ENCODE measurements at regions not wholly inside any gene's neighbourhood (a gene's known extent, or its start where the extent isn't known, plus 50 kb on each side); places are given as distances from the start of the nearest gene placed in this dataset.

DNA sequence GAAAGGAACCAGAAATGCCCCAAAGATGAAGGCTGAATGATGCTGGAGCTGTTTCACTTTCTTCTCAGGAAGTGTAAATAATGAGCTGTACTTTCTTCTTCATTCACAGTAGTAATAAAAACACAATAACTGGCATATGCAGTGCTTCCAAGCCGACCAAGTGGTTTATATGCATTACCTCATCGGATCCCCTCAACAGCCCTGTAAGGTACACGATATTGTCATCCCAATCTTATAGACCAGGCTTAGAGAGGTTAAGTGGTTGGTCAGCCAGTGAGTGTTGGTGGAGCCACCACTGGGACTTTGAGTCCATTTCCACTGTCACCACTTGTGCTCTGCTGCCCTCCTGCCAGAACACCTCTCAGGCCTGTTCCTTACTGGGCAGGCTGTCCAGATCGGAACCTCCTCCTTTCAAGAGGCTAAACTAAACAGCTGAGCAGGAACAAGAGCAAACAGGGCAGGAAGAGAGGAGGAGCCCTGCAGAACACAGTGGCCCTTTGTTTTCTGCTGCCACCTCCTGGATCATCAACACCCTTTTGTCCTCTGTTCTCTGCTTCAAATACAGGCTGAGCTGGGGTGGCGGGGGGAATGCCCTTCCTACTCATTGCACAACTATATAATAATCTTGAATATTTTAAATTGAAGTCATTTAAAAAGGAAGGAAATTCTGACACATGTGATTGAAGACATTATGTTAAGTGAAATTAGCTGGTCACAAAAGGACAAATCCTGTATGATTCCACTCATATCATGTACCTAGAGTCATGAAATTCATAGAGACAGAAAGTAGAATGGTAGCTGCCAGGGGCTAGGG lies 112.5 kb upstream of the ATP6AP2 start:
- DNase-seq: peak; percentile 2 to 34
- Histone ChIP-seq H2AFZ (no peak overlapping the region), H3K27me3 (ENCODE audit: insufficient read depth, low read depth) (no peaks in the 10 kb centered on the region), H3K9me2 (ENCODE audit: insufficient read depth) (no peaks in the 10 kb centered on the region), H3K4me2 (no peak overlapping the region), H4K20me1 (ENCODE audit: insufficient read depth) (no peaks in the 10 kb centered on the region), H3K36me3 (ENCODE audit: low read depth) (no peaks in the 10 kb centered on the region), H3K4me1 (replicated peaks; ENCODE audit: insufficient read depth) (no peaks in the 10 kb centered on the region), H3F3A (ENCODE audit: insufficient read depth, low read depth) (no peaks in the 10 kb centered on the region), H3K4me3 (no peak overlapping the region), H3K9me3 (ENCODE audit: insufficient read depth, low read depth) (no peaks in the 10 kb centered on the region), H3K27ac (no peak overlapping the region), H3K79me2 (ENCODE audit: low read depth) (no peaks in the 10 kb centered on the region)
- BruUV-seq (replicated peaks): no TSS peak
- POLR2A ChIA-PET (ENCODE audit: unreplicated experiment): no interaction called here
- CTCF ChIA-PET: no interaction called here
- intact Hi-C loops (cut with micrococcal nuclease; ENCODE audit: unreplicated experiment): no loop called here
- TF ChIP-seq, protein P1, sequence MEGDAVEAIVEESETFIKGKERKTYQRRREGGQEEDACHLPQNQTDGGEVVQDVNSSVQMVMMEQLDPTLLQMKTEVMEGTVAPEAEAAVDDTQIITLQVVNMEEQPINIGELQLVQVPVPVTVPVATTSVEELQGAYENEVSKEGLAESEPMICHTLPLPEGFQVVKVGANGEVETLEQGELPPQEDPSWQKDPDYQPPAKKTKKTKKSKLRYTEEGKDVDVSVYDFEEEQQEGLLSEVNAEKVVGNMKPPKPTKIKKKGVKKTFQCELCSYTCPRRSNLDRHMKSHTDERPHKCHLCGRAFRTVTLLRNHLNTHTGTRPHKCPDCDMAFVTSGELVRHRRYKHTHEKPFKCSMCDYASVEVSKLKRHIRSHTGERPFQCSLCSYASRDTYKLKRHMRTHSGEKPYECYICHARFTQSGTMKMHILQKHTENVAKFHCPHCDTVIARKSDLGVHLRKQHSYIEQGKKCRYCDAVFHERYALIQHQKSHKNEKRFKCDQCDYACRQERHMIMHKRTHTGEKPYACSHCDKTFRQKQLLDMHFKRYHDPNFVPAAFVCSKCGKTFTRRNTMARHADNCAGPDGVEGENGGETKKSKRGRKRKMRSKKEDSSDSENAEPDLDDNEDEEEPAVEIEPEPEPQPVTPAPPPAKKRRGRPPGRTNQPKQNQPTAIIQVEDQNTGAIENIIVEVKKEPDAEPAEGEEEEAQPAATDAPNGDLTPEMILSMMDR (conservative IDR thresholded peaks at IDR 0.05): no peak
- no peak for TF ChIP-seq EZH2 (IDR thresholded peaks at IDR 0.05; ENCODE audit: low read depth)

DNA sequence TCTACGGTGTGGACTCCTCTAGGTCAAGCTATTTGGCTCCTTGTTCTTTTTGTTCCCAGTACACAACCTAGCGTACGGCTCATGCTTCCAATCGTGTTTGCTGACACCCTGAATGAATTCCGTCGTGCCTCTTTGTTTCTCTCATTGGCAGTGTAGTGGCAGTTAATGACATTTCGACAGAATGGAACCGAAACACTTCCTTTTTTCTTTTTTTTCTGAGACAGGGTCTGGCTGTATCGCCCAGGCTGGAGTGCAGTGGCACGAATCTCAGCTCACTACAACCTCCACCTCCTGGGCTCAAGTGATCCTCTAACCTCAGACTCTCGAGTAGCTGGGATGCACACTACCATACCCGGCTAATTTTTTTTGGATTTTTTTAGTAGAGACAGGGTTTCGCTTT lies 113.3 kb upstream of the ATP6AP2 start:
- Histone ChIP-seq H2AFZ (no peak overlapping the region), H3K79me2 (ENCODE audit: low read depth) (no peaks in the 10 kb centered on the region), H3K4me1 (replicated peaks; ENCODE audit: insufficient read depth) (no peaks in the 10 kb centered on the region), H3K36me3 (ENCODE audit: low read depth) (no peaks in the 10 kb centered on the region), H3K4me3 (no peak overlapping the region), H4K20me1 (ENCODE audit: insufficient read depth) (no peaks in the 10 kb centered on the region), H3K4me2 (no peak overlapping the region), H3K27ac (no peak overlapping the region), H3F3A (ENCODE audit: insufficient read depth, low read depth) (no peaks in the 10 kb centered on the region), H3K9me2 (ENCODE audit: insufficient read depth) (no peaks in the 10 kb centered on the region), H3K9me3 (ENCODE audit: insufficient read depth, low read depth) (no peaks in the 10 kb centered on the region), H3K27me3 (ENCODE audit: insufficient read depth, low read depth) (no peaks in the 10 kb centered on the region)
- DNase-seq: no peak
- POLR2A ChIA-PET (ENCODE audit: unreplicated experiment): no interaction called here
- no TSS peak for BruUV-seq (replicated peaks)
- CTCF ChIA-PET: no interaction called here
- intact Hi-C loops (cut with micrococcal nuclease; ENCODE audit: unreplicated experiment): no loop called here
- no peak for TF ChIP-seq EZH2 (IDR thresholded peaks at IDR 0.05; ENCODE audit: low read depth)
- TF ChIP-seq, protein P1 (conservative IDR thresholded peaks at IDR 0.05): no peak

DNA sequence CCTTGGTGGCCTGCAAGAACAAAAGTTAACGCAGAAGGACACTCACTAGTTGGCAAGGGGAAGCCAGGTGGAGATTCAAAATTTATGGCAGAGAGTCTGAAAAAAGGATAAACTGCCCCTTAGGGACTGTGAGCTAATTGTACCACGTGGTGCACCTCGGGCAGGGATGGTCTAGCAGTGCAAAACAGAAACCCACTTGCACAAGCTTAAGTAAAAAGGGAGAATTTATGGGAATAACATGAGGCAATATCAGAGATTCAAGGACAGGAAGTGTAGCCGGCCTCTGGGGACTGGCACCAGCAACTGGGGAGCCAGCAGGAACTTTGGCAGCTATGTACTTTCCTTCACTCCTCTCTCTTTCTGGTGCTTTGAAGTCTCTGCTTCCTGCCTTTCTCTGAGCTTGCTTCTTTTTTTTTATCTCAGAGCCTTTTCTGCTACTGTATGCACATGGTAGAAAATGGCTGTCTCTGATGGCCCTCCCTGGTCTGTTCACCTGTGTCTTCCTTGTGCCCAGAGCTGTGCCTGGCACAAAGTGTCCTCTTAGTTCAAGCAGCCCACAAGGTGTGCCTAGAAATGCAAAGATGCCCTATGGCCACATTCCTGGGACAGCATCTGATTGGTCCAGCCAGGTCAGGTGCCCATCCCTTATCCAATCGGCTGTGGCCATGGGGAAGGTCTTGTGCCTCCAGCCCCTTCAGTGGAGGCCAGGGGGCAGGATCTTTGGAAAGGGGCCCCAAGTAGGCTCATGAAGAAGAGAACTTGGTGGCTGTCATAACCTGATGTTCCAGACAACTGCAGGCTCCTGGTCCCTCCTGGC lies 114.8 kb upstream of the ATP6AP2 start:
- no peaks in the 10 kb centered on the region for H3K9me3 ChIP-seq (ENCODE audit: insufficient read depth, low read depth)
- ChIA-PET POLR2A (ENCODE audit: unreplicated experiment) (no interaction called here), CTCF (no interaction called here)
- no peaks in the 10 kb centered on the region for H3K4me1 ChIP-seq (replicated peaks; ENCODE audit: insufficient read depth)
- H3K79me2 ChIP-seq (ENCODE audit: low read depth): no peaks in the 10 kb centered on the region
- H3F3A ChIP-seq (ENCODE audit: insufficient read depth, low read depth): no peaks in the 10 kb centered on the region
- no peak for DNase-seq
- H3K4me3 ChIP-seq: no peak overlapping the region
- no peak for TF ChIP-seq EZH2 (IDR thresholded peaks at IDR 0.05; ENCODE audit: low read depth)
- TF ChIP-seq, protein P1 (conservative IDR thresholded peaks at IDR 0.05): no peak
- no peak overlapping the region for H3K4me2 ChIP-seq
- H4K20me1 ChIP-seq (ENCODE audit: insufficient read depth): no peaks in the 10 kb centered on the region
- H3K9me2 ChIP-seq (ENCODE audit: insufficient read depth): no peaks in the 10 kb centered on the region
- no peak overlapping the region for H2AFZ ChIP-seq
- no peaks in the 10 kb centered on the region for H3K36me3 ChIP-seq (ENCODE audit: low read depth)
- intact Hi-C loops (cut with micrococcal nuclease; ENCODE audit: unreplicated experiment): no loop called here
- BruUV-seq (replicated peaks): no TSS peak
- no peaks in the 10 kb centered on the region for H3K27me3 ChIP-seq (ENCODE audit: insufficient read depth, low read depth)
- H3K27ac ChIP-seq: no peak overlapping the region

All from PC-9 (cell line).